GM23338 (cell line): ENCODE measurements at regions not wholly inside any gene's neighbourhood (a gene's known extent, or its start where the extent isn't known, plus 50 kb on each side); places are given as distances from the start of the nearest gene placed in this dataset.

Experiments used
- ATAC-seq: fragments of 200-7000 bp; cut with Tn5 transposase; 3 replicates; pipeline ENCODE4 v1.9.1; 2020
- DNase-seq: peaks from one replicate; pipeline ENCODE4 v3.0.0-alpha.2; 2015; ENCODE audit warnings: low spot score
- H2AFZ ChIP-seq: fragments of 200-600 bp; sonication (generic); 2 replicates; pipeline ENCODE4 v1.8.0; 2016; ENCODE audit warnings: antibody characterized with exemption, mild to moderate bottlenecking, moderate library complexity
- H3F3A ChIP-seq: fragments of 200-600 bp; sonication (generic); replicated peaks from 2 replicates; pipeline ENCODE4 v1.8.0; 2017; ENCODE audit warnings: antibody characterized with exemption, mixed run types, low read depth
- H3K27ac ChIP-seq: fragments of 200-600 bp; sonication (generic); 2 replicates; pipeline ENCODE4 v1.6.1; 2016; ENCODE audit warnings: low read depth
- H3K27me3 ChIP-seq: fragments of 200-600 bp; sonication (generic); 2 replicates; pipeline ENCODE4 v1.8.0; 2016; ENCODE audit warnings: mild to moderate bottlenecking, mixed run types, moderate library complexity; ENCODE audit not compliant: insufficient read depth
- H3K36me3 ChIP-seq: fragments of 200-600 bp; sonication (generic); 2 replicates; pipeline ENCODE4 v1.8.0; 2016; ENCODE audit warnings: mild to moderate bottlenecking; ENCODE audit not compliant: insufficient read depth
- H3K4me1 ChIP-seq: fragments of 200-600 bp; sonication (generic); 2 replicates; pipeline ENCODE4 v1.8.0; 2016; ENCODE audit warnings: mild to moderate bottlenecking, moderate library complexity; ENCODE audit not compliant: insufficient read depth
- H3K4me2 ChIP-seq: fragments of 200-600 bp; sonication (generic); 2 replicates; pipeline ENCODE4 v1.7.1; 2017; ENCODE audit warnings: mixed run types
- H3K4me3 ChIP-seq: fragments of 200-600 bp; sonication (generic); 2 replicates; pipeline ENCODE4 v1.6.1; 2016; ENCODE audit warnings: mixed run types
- H3K79me2 ChIP-seq: fragments of 200-600 bp; sonication (generic); replicated peaks from 2 replicates; pipeline ENCODE4 v1.8.0; 2017; ENCODE audit warnings: mild to moderate bottlenecking; ENCODE audit not compliant: insufficient read depth
- H3K9me2 ChIP-seq: fragments of 200-600 bp; sonication (generic); 2 replicates; pipeline ENCODE4 v1.8.0; 2017; ENCODE audit not compliant: insufficient read depth
- H4K20me1 ChIP-seq: fragments of 200-600 bp; sonication (generic); replicated peaks from 2 replicates; pipeline ENCODE4 v1.8.0; 2017; ENCODE audit warnings: mild to moderate bottlenecking; ENCODE audit not compliant: insufficient read depth
- H3K27ac Mint-ChIP-seq: 2 replicates; pipeline ENCODE4 v1.8.0; 2020; ENCODE audit warnings: inconsistent platforms, mild to moderate bottlenecking, moderate library complexity, mixed read lengths
- H3K27me3 Mint-ChIP-seq: 3 replicates; pipeline ENCODE4 v1.8.0; 2022; ENCODE audit warnings: low read depth, mild to moderate bottlenecking, moderate library complexity, mixed read lengths, inconsistent platforms; ENCODE audit not compliant: insufficient read depth, poor library complexity
- H3K36me3 Mint-ChIP-seq: 3 replicates; pipeline ENCODE4 v1.8.0; 2021; ENCODE audit warnings: low read depth, mild to moderate bottlenecking, inconsistent platforms, moderate library complexity, mixed read lengths
- H3K4me1 Mint-ChIP-seq: 3 replicates; pipeline ENCODE4 v1.8.0; 2020; ENCODE audit warnings: mild to moderate bottlenecking, inconsistent platforms, mixed read lengths
- H3K4me3 Mint-ChIP-seq: 3 replicates; pipeline ENCODE4 v1.8.0; 2021; ENCODE audit warnings: moderate library complexity, mild to moderate bottlenecking, inconsistent platforms, mixed read lengths
- H3K9me3 Mint-ChIP-seq: 3 replicates; pipeline ENCODE4 v1.8.0; 2020; ENCODE audit warnings: moderate library complexity, mild to moderate bottlenecking, inconsistent platforms, mixed read lengths
- EZH2 ChIP-seq: fragments of 200-600 bp; sonication (generic); IDR thresholded peaks from one replicate; pipeline ENCODE4 v1.8.0; 2017; ENCODE audit warnings: antibody characterized with exemption, mild to moderate bottlenecking, low read depth; ENCODE audit not compliant: unreplicated experiment
- EZH2phosphoT487 ChIP-seq: fragments of 200-600 bp; sonication (generic); IDR thresholded peaks from one replicate; pipeline ENCODE4 v1.8.1; 2018; ENCODE audit warnings: antibody characterized with exemption; ENCODE audit not compliant: unreplicated experiment
- JUNB ChIP-seq: IDR thresholded peaks from one replicate; pipeline ENCODE4 v1.6.1; 2016; ENCODE audit warnings: antibody characterized with exemption; ENCODE audit not compliant: unreplicated experiment
- POLR2AphosphoS5 ChIP-seq: IDR thresholded peaks from 2 replicates; pipeline ENCODE4 v1.6.1; 2016; ENCODE audit warnings: antibody characterized with exemption, low read depth
- STAT1 ChIP-seq: IDR thresholded peaks from one replicate; pipeline ENCODE4 v1.6.1; 2016; ENCODE audit warnings: antibody characterized with exemption; ENCODE audit not compliant: unreplicated experiment
- ZNF114 ChIP-seq: fragments of 250-450 bp; sonication (Bioruptor Pico); IDR thresholded peaks from 2 replicates; pipeline ENCODE4 v1.5.0; 2020; ENCODE audit warnings: mild to moderate bottlenecking, moderate library complexity
- ZNF331 ChIP-seq: fragments of 250-450 bp; sonication (Bioruptor Pico); IDR thresholded peaks from 2 replicates; pipeline ENCODE4 v1.5.0; 2020; ENCODE audit warnings: low read depth, mild to moderate bottlenecking, moderate library complexity
- ZNF462 ChIP-seq: fragments of 250-450 bp; sonication (Bioruptor Pico); IDR thresholded peaks from 2 replicates; pipeline ENCODE4 v1.5.0; 2020; ENCODE audit warnings: mild to moderate bottlenecking, moderate library complexity
- TF ChIP-seq, protein P1 (sequence below): IDR thresholded peaks from 2 replicates; pipeline ENCODE4 v1.6.1; 2016; ENCODE audit warnings: antibody characterized with exemption

DNA sequence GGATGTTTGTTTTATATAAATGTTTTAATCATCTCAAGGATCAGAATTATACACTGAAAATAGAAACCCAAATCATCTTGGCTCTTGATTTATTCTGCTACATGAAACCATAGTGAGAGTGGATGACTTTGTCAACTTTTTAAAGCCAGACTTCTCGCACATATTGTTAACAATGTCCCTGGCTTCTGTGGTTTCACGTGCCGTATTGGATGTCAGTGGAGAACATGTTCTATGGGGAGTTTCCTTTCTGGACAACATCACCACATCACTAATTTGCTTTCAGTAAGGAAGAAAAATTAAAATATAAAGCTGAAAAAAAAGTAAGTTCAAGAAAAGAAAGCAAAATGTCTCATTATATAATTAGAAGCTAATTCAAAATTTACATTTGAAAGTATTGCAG is 297.1 kb upstream of the MME start:
- no peaks in the 10 kb centered on the region for H3K36me3 Mint-ChIP-seq
- H2AFZ ChIP-seq = no peak overlapping the region
- no peaks in the 10 kb centered on the region for H3K9me2 ChIP-seq
- H3K27ac ChIP-seq = no peak overlapping the region
- H3K4me1 Mint-ChIP-seq = peaks cover 2% of the 10 kb centered on the region; the same call in 2 of the 3 replicates
- H3K79me2 ChIP-seq = no peaks in the 10 kb centered on the region
- H3K27me3 ChIP-seq = no peaks in the 10 kb centered on the region
- DNase-seq (no peak), ATAC-seq (no peak)
- H3K4me3 ChIP-seq = no peak overlapping the region
- no peak overlapping the region for H3K4me3 Mint-ChIP-seq
- no peaks in the 10 kb centered on the region for H4K20me1 ChIP-seq
- no peaks in the 10 kb centered on the region for H3K36me3 ChIP-seq
- no peaks in the 10 kb centered on the region for H3K27me3 Mint-ChIP-seq
- H3K9me3 Mint-ChIP-seq = no peaks in the 10 kb centered on the region; the same call in 2 of the 3 replicates
- H3K4me1 ChIP-seq = no peaks in the 10 kb centered on the region
- H3F3A ChIP-seq = no peaks in the 10 kb centered on the region
- no peak overlapping the region for H3K27ac Mint-ChIP-seq
- no peak for TF ChIP-seq ZNF114 (CRISPR knock-in tag)
- TF ChIP-seq EZH2 = no peak
- H3K4me2 ChIP-seq = no peak overlapping the region

DNA sequence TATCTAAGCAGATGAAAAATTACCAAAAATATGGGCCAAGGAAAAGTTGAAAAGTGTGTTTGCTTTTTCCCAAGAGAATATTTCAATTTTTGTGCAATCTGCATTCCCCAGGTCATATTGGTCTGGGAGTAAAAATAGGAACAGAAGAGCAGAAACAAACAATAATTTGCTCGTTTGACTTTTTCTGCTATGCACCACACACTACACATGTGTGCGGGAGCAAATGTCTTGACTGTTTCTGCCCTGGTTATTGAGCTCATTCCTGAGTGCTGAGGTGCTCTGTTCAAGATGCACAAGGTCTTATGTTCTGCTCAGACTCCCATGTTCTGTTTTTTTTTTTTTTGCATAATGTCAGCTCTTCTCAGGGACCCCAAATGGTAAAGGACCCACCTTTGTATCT is 298.0 kb upstream of the MME start:
- Histone ChIP-seq H3K27ac (no peak overlapping the region), H3K4me2 (no peak overlapping the region), H4K20me1 (no peaks in the 10 kb centered on the region), H3K9me2 (no peaks in the 10 kb centered on the region), H3K27me3 (no peaks in the 10 kb centered on the region), H3K4me3 (no peak overlapping the region), H3K36me3 (no peaks in the 10 kb centered on the region), H3K4me1 (0 out of 2 replicates have a peak, but pooled peaks cover under 1% of the 10 kb centered on the region), H3K79me2 (no peaks in the 10 kb centered on the region), H2AFZ (no peak overlapping the region), H3F3A (no peaks in the 10 kb centered on the region)
- DNase-seq = no peak
- H3K36me3 Mint-ChIP-seq = no peaks in the 10 kb centered on the region
- H3K4me3 Mint-ChIP-seq = no peak overlapping the region
- no peak overlapping the region for H3K27ac Mint-ChIP-seq
- no peaks in the 10 kb centered on the region for H3K27me3 Mint-ChIP-seq
- peaks cover 2% of the 10 kb centered on the region; the same call in 2 of the 3 replicates for H3K4me1 Mint-ChIP-seq
- TF ChIP-seq STAT1 = no peak
- H3K9me3 Mint-ChIP-seq = no peaks in the 10 kb centered on the region; the same call in 2 of the 3 replicates
- no peak for ATAC-seq

DNA sequence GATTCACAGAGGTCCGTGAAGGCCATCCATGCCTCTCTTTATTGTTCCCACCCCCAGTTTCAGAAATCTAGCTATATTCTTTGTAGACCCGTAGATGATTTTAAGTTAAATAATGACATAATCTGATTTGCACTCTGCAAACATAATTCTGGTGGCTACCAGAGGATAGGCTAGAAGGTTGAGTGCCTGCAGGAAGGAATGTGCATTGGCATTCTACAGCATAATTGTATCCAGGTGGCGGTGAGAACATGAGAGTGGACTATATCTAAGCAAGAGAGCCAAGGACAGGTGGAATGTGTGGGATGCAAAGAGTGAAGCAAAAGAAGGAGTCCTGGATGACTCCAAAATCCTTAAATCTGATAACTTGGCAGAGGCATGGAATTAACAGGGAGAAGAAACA is 298.5 kb upstream of the MME start:
- H3K27ac ChIP-seq = no peak overlapping the region
- peaks cover 6% of the 10 kb centered on the region; the same call in 2 of the 3 replicates for H3K4me1 Mint-ChIP-seq
- H3F3A ChIP-seq = no peaks in the 10 kb centered on the region
- no peaks in the 10 kb centered on the region for H3K9me2 ChIP-seq
- TF ChIP-seq JUNB (no peak), STAT1 (no peak), POLR2AphosphoS5 (no peak), ZNF462 (CRISPR knock-in tag) (no peak), ZNF114 (CRISPR knock-in tag) (no peak), EZH2 (no peak), ZNF331 (CRISPR knock-in tag) (no peak), EZH2phosphoT487 (no peak)
- TF ChIP-seq, protein P1, sequence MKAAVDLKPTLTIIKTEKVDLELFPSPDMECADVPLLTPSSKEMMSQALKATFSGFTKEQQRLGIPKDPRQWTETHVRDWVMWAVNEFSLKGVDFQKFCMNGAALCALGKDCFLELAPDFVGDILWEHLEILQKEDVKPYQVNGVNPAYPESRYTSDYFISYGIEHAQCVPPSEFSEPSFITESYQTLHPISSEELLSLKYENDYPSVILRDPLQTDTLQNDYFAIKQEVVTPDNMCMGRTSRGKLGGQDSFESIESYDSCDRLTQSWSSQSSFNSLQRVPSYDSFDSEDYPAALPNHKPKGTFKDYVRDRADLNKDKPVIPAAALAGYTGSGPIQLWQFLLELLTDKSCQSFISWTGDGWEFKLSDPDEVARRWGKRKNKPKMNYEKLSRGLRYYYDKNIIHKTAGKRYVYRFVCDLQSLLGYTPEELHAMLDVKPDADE = no peak
- H3K4me2 ChIP-seq = no peak overlapping the region
- ATAC-seq (no peak), DNase-seq (peak; percentile 20)
- H3K9me3 Mint-ChIP-seq = no peaks in the 10 kb centered on the region; the same call in 2 of the 3 replicates
- H3K27me3 Mint-ChIP-seq = no peaks in the 10 kb centered on the region
- H4K20me1 ChIP-seq = no peaks in the 10 kb centered on the region
- no peak overlapping the region for H2AFZ ChIP-seq
- H3K4me3 Mint-ChIP-seq = no peak overlapping the region
- no peaks in the 10 kb centered on the region for H3K27me3 ChIP-seq
- H3K27ac Mint-ChIP-seq = no peak overlapping the region
- no peaks in the 10 kb centered on the region for H3K36me3 Mint-ChIP-seq
- H3K36me3 ChIP-seq = no peaks in the 10 kb centered on the region
- H3K4me1 ChIP-seq = peaks cover 6% of the 10 kb centered on the region; the same call in 1 of the 2 replicates
- no peaks in the 10 kb centered on the region for H3K79me2 ChIP-seq
- no peak overlapping the region for H3K4me3 ChIP-seq
